GM23338 (cell line): ENCODE measurements at regions not wholly inside any gene's neighbourhood (a gene's known extent, or its start where the extent isn't known, plus 50 kb on each side); places are given as distances from the start of the nearest gene placed in this dataset.

Source experiments
- CREB1 ChIP-seq: fragments of 250-450 bp; sonication (Bioruptor Pico); IDR thresholded peaks from 2 replicates; pipeline ENCODE4 v1.5.0; 2020; ENCODE audit warnings: low read depth, mild to moderate bottlenecking, moderate library complexity
- EZH2 ChIP-seq: fragments of 200-600 bp; sonication (generic); IDR thresholded peaks from one replicate; pipeline ENCODE4 v1.8.0; 2017; ENCODE audit warnings: antibody characterized with exemption, mild to moderate bottlenecking, low read depth; ENCODE audit not compliant: unreplicated experiment
- EZH2phosphoT487 ChIP-seq: fragments of 200-600 bp; sonication (generic); IDR thresholded peaks from one replicate; pipeline ENCODE4 v1.8.1; 2018; ENCODE audit warnings: antibody characterized with exemption; ENCODE audit not compliant: unreplicated experiment
- JUNB ChIP-seq: IDR thresholded peaks from one replicate; pipeline ENCODE4 v1.6.1; 2016; ENCODE audit warnings: antibody characterized with exemption; ENCODE audit not compliant: unreplicated experiment
- NANOG ChIP-seq: IDR thresholded peaks from 2 replicates; pipeline ENCODE4 v1.6.1; 2016; ENCODE audit warnings: antibody characterized with exemption, borderline replicate concordance
- POLR2AphosphoS5 ChIP-seq: IDR thresholded peaks from 2 replicates; pipeline ENCODE4 v1.6.1; 2016; ENCODE audit warnings: antibody characterized with exemption, low read depth
- STAT1 ChIP-seq: IDR thresholded peaks from one replicate; pipeline ENCODE4 v1.6.1; 2016; ENCODE audit warnings: antibody characterized with exemption; ENCODE audit not compliant: unreplicated experiment
- ZNF114 ChIP-seq: fragments of 250-450 bp; sonication (Bioruptor Pico); IDR thresholded peaks from 2 replicates; pipeline ENCODE4 v1.5.0; 2020; ENCODE audit warnings: mild to moderate bottlenecking, moderate library complexity
- ZNF331 ChIP-seq: fragments of 250-450 bp; sonication (Bioruptor Pico); IDR thresholded peaks from 2 replicates; pipeline ENCODE4 v1.5.0; 2020; ENCODE audit warnings: low read depth, mild to moderate bottlenecking, moderate library complexity
- ZNF462 ChIP-seq: fragments of 250-450 bp; sonication (Bioruptor Pico); IDR thresholded peaks from 2 replicates; pipeline ENCODE4 v1.5.0; 2020; ENCODE audit warnings: mild to moderate bottlenecking, moderate library complexity
- TF ChIP-seq, protein P1 (sequence below): IDR thresholded peaks from one replicate; pipeline ENCODE4 v1.6.1; 2018; ENCODE audit warnings: antibody characterized with exemption; ENCODE audit not compliant: unreplicated experiment
- TF ChIP-seq, protein P2 (sequence below), 2 experiments: fragments of 200-600 bp in 1 of 2; sonication (generic) in 1 of 2; conservative IDR thresholded peaks; 2 replicates each; pipeline versions ENCODE4 v1.5.1 to v1.6.1; 2016 to 2017; ENCODE audit warnings: antibody characterized with exemption in 2 of 2, low read depth in 2 of 2, mild to moderate bottlenecking in 2 of 2, moderate library complexity in 1 of 2
- TF ChIP-seq, protein P3 (sequence below): IDR thresholded peaks from 2 replicates; pipeline ENCODE4 v1.6.1; 2016; ENCODE audit warnings: antibody characterized with exemption

GRCh38 chr5:5799229-5799628 lies 376.8 kb downstream of the ICE1 start:
- no peak for TF ChIP-seq EZH2
- TF ChIP-seq, protein P1, sequence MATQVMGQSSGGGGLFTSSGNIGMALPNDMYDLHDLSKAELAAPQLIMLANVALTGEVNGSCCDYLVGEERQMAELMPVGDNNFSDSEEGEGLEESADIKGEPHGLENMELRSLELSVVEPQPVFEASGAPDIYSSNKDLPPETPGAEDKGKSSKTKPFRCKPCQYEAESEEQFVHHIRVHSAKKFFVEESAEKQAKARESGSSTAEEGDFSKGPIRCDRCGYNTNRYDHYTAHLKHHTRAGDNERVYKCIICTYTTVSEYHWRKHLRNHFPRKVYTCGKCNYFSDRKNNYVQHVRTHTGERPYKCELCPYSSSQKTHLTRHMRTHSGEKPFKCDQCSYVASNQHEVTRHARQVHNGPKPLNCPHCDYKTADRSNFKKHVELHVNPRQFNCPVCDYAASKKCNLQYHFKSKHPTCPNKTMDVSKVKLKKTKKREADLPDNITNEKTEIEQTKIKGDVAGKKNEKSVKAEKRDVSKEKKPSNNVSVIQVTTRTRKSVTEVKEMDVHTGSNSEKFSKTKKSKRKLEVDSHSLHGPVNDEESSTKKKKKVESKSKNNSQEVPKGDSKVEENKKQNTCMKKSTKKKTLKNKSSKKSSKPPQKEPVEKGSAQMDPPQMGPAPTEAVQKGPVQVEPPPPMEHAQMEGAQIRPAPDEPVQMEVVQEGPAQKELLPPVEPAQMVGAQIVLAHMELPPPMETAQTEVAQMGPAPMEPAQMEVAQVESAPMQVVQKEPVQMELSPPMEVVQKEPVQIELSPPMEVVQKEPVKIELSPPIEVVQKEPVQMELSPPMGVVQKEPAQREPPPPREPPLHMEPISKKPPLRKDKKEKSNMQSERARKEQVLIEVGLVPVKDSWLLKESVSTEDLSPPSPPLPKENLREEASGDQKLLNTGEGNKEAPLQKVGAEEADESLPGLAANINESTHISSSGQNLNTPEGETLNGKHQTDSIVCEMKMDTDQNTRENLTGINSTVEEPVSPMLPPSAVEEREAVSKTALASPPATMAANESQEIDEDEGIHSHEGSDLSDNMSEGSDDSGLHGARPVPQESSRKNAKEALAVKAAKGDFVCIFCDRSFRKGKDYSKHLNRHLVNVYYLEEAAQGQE = no peak
- TF ChIP-seq, protein P2, sequence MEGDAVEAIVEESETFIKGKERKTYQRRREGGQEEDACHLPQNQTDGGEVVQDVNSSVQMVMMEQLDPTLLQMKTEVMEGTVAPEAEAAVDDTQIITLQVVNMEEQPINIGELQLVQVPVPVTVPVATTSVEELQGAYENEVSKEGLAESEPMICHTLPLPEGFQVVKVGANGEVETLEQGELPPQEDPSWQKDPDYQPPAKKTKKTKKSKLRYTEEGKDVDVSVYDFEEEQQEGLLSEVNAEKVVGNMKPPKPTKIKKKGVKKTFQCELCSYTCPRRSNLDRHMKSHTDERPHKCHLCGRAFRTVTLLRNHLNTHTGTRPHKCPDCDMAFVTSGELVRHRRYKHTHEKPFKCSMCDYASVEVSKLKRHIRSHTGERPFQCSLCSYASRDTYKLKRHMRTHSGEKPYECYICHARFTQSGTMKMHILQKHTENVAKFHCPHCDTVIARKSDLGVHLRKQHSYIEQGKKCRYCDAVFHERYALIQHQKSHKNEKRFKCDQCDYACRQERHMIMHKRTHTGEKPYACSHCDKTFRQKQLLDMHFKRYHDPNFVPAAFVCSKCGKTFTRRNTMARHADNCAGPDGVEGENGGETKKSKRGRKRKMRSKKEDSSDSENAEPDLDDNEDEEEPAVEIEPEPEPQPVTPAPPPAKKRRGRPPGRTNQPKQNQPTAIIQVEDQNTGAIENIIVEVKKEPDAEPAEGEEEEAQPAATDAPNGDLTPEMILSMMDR (conservative IDR thresholded peaks at IDR 0.05; ENCODE audit: low read depth in 2 of 2) = no peak
- no peak for TF ChIP-seq CREB1
- no peak for TF ChIP-seq EZH2phosphoT487
- no peak for TF ChIP-seq POLR2AphosphoS5
- TF ChIP-seq JUNB = no peak
- TF ChIP-seq STAT1 = no peak
- TF ChIP-seq ZNF114 (CRISPR knock-in tag) = no peak
- TF ChIP-seq, protein P3, sequence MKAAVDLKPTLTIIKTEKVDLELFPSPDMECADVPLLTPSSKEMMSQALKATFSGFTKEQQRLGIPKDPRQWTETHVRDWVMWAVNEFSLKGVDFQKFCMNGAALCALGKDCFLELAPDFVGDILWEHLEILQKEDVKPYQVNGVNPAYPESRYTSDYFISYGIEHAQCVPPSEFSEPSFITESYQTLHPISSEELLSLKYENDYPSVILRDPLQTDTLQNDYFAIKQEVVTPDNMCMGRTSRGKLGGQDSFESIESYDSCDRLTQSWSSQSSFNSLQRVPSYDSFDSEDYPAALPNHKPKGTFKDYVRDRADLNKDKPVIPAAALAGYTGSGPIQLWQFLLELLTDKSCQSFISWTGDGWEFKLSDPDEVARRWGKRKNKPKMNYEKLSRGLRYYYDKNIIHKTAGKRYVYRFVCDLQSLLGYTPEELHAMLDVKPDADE = no peak
- no peak for TF ChIP-seq ZNF462 (CRISPR knock-in tag)
- no peak for TF ChIP-seq NANOG
- no peak for TF ChIP-seq ZNF331 (CRISPR knock-in tag)
